ENCODE measurements at regions not wholly inside any gene's neighbourhood (a gene's known extent, or its start where the extent isn't known, plus 50 kb on each side); places are given as distances from the start of the nearest gene placed in this dataset.
"Not testable (repeated sequence)": the region's sequence is repeated elsewhere in the genome, so short reads cannot be mapped to it uniquely, and the experiment has no call there.

DNA sequence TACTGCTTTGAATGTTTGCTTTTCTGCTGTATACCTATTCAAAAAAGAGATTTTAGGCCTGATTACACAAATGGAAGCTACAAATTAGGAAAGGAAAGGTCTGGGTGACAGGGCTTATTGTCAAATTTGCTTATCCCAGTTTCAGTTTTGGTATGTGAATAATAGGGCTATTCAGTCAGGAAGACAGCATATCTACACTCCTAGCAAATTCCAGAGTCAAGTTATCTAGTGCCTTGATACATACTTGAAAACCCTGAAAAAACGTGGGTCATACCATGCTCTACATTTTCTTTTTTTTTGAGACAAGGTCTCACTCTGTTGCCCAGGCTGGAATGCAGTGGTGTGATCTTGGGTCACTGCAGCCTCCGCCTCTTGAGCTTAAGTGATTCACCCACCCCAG, 59.2 kb upstream of the CCDC180 start:
- DNase-seq (ENCODE audit: extremely low spot score); H3K27ac ChIP-seq (ENCODE audit: low read depth); H3K4me1 ChIP-seq (ENCODE audit: insufficient read depth); H3K4me3 ChIP-seq (ENCODE audit: low read depth, low read length); H3K36me3 ChIP-seq (ENCODE audit: insufficient read depth): not testable (repeated sequence)
- WGBS = 77% methylated on average over 2 of the region's 2 CpGs

DNA sequence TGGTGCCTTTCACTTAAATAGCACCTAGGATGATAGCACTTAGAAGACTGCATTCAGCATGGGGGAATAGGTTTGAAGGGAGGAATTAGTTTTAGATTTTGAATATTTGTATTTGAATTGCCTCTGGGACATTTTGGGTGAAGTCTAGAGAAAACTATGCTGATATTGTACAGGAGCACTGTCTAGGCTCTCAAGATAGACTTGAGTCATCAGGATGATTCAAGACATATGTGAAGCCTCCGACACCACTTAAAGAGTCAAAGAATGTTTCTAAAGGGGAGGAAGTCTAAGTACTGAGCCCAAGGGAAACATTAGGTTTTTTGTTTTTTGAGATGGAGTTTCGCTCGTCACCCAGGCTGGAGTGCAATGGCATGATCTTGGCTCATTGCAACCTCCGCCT, 63.9 kb upstream of the CCDC180 start:
- H3K4me1 ChIP-seq (ENCODE audit: insufficient read depth) = no peaks in the 10 kb centered on the region
- no peak overlapping the region for H3K27ac ChIP-seq (ENCODE audit: low read depth)
- WGBS = 91% methylated on average over 4 of the region's 4 CpGs
- H3K4me3 ChIP-seq (ENCODE audit: low read depth, low read length) = no peak overlapping the region
- no peaks in the 10 kb centered on the region for H3K36me3 ChIP-seq (ENCODE audit: insufficient read depth)
- DNase-seq (ENCODE audit: extremely low spot score) = no peak

DNA sequence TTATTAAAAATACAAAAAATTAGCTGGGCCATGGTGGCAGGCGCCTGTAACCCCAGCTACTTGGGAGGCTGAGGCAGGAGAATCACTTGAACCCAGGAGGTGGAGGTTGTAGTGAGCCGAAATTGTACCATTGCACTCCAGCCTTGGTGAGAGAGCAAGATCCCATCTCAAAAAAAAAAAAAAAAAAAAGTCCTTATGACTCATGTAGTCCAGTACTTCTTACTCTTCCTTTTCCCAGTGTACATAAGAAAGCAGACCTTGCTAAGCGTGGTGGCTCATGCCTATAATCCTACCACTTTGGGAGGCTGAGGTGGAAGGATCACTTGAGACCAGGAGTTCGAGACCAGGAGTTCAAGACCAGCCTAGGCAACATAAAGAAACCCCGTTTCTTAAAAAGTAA, 66.0 kb upstream of the CCDC180 start:
- not testable (repeated sequence) for H3K27ac ChIP-seq (ENCODE audit: low read depth); H3K4me1 ChIP-seq (ENCODE audit: insufficient read depth); H3K36me3 ChIP-seq (ENCODE audit: insufficient read depth); DNase-seq (ENCODE audit: extremely low spot score); H3K4me3 ChIP-seq (ENCODE audit: low read depth, low read length)
- 83% methylated on average over 5 of the region's 5 CpGs for WGBS

DNA sequence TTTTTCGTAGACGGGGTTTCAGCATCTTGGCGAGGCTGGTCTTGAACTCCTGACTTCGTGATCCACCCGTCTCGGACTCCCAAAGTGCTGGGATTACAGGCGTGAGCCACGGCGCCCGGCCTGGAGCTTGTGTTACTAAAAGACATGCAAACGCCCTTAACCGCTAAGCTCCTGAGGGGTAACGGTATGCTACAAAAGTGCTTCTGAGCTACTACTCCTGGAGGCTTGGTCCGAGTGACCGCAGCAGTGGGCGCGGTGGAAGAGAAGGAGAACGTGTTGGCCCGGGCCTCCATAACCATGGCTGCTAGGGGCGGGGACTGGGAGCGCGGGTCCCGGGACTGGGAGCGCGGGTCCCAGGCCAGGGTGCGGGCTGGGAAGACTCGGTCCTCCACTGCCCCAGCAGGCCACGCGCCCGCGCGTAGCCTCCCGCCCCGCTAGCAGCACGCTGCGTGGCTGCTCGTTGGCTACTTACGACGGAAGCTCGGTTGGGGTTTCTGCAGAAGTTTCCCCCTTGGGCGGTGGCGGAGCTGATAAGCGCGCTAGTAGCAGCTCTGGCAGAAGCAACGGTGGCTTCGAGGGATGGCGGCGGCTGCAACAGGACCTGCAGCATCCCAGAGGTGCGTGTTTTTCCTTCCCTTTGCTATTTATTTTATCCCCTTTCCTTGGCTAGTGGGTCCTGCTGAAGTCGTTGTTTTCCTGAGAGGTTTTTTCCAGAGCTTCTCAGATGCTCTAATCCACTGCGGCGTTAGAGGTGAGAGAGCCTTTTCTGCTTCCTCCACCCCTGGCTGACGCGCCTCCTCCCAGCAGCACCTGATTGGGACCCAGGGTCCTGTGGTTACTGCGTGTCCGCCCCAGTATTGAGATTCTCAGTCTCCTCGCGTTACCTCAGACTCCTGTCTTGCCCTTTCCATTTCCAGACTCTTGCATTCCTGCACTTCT, 69.2 kb upstream of the CCDC180 start:
- WGBS = 1% methylated on average over 58 of the region's 58 CpGs
- H3K4me1 ChIP-seq (ENCODE audit: insufficient read depth) = no peaks in the 10 kb centered on the region
- no peak overlapping the region for H3K27ac ChIP-seq (ENCODE audit: low read depth)
- no peaks in the 10 kb centered on the region for H3K36me3 ChIP-seq (ENCODE audit: insufficient read depth)
- peak; percentile 48 for DNase-seq (ENCODE audit: extremely low spot score)
- H3K4me3 ChIP-seq (ENCODE audit: low read depth, low read length) = peak overlapping the region; percentile 48

DNA sequence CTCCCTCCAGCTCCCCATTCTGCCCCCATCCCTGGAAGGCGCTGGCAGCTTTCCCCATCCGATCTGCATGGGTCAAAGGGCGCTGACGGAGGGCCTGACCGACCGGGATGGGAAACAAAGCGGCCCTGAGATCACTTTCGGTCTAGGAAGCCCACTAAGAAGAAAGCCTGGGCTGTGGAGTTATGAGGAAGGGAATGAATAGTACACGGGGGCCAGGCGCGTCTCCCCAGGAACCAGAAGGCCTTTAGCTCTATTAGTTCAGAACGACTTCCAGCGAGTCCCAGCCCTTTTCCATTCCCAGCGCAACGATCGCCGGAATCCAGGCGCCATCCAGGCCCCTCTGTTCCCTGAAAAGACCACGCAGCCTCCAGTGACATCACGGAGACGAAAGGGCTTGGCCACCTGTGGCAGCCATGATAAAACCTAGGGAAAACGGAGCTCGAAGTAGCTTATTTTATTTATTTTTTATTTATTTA, 70.1 kb upstream of the CCDC180 start:
- Histone ChIP-seq H3K4me3 (ENCODE audit: low read depth, low read length) (no peak overlapping the region), H3K27ac (ENCODE audit: low read depth) (no peak overlapping the region), H3K36me3 (ENCODE audit: insufficient read depth) (no peaks in the 10 kb centered on the region), H3K4me1 (ENCODE audit: insufficient read depth) (no peaks in the 10 kb centered on the region)
- no peak for DNase-seq (ENCODE audit: extremely low spot score)
- WGBS = 58% methylated on average over 23 of the region's 23 CpGs

DNA sequence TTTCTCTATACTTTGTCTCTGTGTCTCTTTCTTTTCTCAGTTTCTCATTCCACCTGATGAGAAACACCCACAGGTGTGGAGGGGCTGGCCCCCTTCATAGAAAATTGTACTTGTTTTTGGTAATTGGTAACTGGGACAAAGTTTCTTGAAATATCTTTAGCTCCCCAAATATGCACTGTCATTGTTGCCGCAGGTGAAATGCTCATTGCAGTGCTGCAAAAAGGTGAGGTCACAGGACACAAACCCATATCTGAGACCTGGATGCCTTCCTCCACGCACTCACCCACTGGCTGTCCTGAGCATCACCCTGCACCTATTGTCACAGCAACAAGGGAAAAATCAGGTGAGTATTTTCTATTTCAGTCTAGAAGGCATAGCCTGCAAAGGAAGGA, 74.5 kb upstream of the CCDC180 start:
- H3K36me3 ChIP-seq (ENCODE audit: insufficient read depth); H3K27ac ChIP-seq (ENCODE audit: low read depth); H3K4me3 ChIP-seq (ENCODE audit: low read depth, low read length); DNase-seq (ENCODE audit: extremely low spot score); H3K4me1 ChIP-seq (ENCODE audit: insufficient read depth): not testable (repeated sequence)
- WGBS = 93% methylated on average over 2 of the region's 2 CpGs

DNA sequence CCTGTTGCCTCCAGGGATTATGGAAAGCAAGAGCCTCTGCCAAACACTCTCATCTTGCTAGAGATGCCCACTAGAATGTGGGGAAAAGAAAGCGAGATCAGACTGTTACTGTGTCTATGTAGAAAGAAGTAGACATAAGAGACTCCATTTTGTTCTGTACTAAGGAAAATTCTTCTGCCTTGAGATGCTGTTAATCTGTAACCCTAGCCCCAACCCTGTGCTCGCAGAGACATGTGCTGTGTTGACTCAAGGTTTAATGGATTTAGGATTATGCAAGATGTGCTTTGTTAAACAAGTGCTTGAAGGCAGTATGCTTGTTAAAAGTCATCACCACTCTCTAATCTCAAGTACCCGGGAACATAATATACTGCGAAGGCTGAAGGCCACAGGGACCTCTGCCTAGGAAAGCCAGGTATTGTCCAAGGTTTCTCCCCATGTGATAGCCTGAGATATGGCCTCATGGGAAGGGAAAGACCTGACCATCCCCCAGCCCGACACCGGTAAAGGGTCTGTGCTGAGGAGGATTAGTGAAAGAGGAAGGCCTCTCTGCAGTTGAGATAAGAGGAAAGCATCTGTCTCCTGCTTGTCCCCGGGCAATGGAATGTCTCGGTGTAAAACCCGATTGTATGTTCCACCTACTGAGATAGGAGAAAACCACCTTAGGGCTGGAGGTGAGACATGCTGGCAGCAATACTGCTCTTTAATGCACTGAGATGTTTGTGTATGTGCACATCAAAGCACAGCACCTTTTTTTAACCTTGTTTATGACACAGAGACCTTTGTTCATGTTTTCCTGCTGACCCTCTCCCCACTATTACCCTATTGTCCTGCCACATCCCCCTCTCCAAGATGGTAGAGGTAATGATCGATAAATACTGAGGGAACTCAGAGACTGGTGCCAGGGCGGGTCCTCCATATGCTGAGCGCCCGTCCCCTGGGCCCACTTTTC, 75.1 kb upstream of the CCDC180 start:
- not testable (repeated sequence) for H3K27ac ChIP-seq (ENCODE audit: low read depth); H3K4me1 ChIP-seq (ENCODE audit: insufficient read depth); H3K4me3 ChIP-seq (ENCODE audit: low read depth, low read length); H3K36me3 ChIP-seq (ENCODE audit: insufficient read depth); DNase-seq (ENCODE audit: extremely low spot score)
- 77% methylated on average over 13 of the region's 13 CpGs for WGBS

DNA sequence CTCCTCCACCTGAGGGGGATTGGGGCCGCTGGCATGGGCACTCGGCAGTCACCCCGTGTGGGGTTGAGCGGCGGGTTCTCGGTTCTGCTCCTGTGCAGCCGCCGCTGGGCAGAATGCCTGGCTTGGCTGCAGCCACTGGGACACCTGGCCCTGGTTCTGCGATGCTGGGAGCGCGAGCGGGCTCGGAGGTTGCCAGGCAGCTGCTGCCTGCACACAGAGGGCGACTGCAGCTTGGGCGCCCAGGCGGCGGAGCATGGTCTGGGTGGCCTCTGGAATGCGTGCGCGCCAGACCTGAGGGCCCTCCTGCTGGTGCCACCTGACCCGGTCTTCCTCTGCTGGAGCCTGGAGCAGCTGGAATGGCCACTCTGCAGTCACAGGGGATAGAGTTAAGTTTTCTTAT, 85.1 kb upstream of the CCDC180 start:
- H3K36me3 ChIP-seq (ENCODE audit: insufficient read depth); DNase-seq (ENCODE audit: extremely low spot score); H3K4me1 ChIP-seq (ENCODE audit: insufficient read depth); H3K4me3 ChIP-seq (ENCODE audit: low read depth, low read length); H3K27ac ChIP-seq (ENCODE audit: low read depth): not testable (repeated sequence)
- WGBS = 9% methylated on average over 21 of the region's 21 CpGs

DNA sequence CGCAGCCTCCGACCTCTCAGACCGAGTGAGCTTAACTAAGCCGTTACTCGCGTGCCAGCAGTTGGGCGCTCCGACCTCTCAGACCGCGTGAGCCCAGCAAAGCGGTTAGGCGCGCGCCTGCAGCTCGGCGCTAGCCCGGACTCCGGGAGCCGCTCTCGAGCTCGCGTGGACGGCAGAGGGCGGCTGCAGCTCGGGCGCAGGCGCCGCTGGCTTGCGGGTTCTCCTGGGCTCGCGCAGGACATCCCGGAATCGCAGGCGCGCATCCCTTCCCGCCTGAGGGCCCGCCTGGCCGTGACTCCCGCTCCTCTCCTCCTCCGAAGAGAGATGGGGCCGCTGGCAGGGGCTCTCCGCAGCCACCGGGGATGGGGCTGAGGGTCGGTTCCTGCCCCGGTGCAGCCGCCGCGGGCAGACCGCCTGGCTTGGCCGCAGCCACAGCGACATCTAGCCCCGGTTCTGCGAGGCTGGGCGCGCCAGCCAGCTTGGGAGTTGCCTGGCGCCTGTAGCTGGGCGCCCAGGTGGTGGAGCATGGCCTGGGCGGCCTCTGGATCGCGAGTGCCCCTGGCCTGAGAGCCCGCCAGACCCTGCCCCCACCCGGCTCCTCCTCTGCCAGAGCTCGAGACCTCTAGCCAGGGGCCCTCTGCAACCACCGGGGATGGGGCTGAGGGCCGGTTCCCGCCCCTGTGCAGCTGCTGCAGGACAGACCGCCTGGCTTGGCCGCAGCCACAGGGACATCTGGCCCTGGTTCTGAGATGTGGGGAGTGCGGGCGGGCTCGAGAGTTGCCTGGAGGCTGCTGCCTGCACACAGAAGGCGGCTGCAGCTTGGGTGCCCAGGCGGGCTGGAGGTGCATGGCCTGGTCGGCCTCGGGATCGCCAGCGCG, 85.7 kb upstream of the CCDC180 start:
- H3K36me3 ChIP-seq (ENCODE audit: insufficient read depth); H3K4me1 ChIP-seq (ENCODE audit: insufficient read depth); H3K4me3 ChIP-seq (ENCODE audit: low read depth, low read length); H3K27ac ChIP-seq (ENCODE audit: low read depth): not testable (repeated sequence)
- 1% methylated on average over 78 of the region's 78 CpGs for WGBS
- peak; percentile 11 for DNase-seq (ENCODE audit: extremely low spot score)

DNA sequence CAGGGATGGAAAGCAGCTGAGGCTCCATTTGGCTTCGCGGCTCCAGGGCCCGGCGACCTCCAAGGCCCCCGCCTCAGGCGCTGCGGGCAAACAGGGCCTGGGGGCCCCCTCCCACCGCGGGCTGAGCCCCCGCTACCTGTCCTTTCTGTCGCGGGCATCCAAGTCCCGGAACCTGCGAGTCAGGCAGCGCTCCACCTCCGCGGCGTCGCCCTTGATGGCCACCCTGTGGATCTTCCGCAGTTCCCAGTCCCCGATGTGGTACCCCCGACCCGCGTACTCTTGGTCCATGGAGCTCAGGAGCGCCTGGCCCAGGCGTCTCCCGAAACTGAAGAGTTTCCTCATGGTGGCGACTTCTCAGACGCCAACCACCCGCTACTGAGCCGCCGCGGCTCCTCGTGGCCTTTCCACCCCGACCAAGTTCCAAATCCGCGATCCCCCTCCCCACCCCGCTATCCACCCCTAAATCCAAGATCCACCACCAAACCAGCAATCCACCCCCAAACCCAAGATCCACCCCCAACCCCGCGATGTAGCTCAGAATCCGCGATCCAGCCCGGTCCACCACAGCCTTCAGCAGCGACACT, 86.5 kb upstream of the CCDC180 start:
- no peaks in the 10 kb centered on the region for H3K36me3 ChIP-seq (ENCODE audit: insufficient read depth)
- no peaks in the 10 kb centered on the region for H3K4me1 ChIP-seq (ENCODE audit: insufficient read depth)
- H3K27ac ChIP-seq (ENCODE audit: low read depth) = no peak overlapping the region
- no peak for DNase-seq (ENCODE audit: extremely low spot score)
- H3K4me3 ChIP-seq (ENCODE audit: low read depth, low read length) = no peak overlapping the region
- WGBS = 2% methylated on average over 44 of the region's 44 CpGs

DNA sequence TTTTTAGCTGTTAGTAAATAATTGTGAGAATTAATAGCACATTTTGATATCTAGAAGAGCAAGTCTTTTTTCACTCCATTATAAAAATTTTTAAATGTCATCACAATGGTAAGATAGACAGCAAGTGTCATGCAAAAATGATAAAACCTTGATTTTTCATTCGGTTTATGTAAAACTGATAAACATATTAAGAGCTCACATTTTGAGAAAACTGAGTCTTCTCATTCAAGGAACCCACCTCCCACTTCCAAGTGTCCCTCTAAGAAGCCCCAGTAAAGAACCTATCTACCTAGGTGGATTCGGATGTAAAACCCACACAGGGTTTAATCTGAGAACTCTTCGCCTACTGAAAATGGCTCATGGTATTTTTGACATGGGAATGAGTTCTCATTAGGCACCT, 87.1 kb upstream of the CCDC180 start:
- H3K27ac ChIP-seq (ENCODE audit: low read depth); H3K4me1 ChIP-seq (ENCODE audit: insufficient read depth); H3K36me3 ChIP-seq (ENCODE audit: insufficient read depth); H3K4me3 ChIP-seq (ENCODE audit: low read depth, low read length); DNase-seq (ENCODE audit: extremely low spot score): not testable (repeated sequence)
- WGBS = 11% methylated on average over 3 of the region's 3 CpGs

DNA sequence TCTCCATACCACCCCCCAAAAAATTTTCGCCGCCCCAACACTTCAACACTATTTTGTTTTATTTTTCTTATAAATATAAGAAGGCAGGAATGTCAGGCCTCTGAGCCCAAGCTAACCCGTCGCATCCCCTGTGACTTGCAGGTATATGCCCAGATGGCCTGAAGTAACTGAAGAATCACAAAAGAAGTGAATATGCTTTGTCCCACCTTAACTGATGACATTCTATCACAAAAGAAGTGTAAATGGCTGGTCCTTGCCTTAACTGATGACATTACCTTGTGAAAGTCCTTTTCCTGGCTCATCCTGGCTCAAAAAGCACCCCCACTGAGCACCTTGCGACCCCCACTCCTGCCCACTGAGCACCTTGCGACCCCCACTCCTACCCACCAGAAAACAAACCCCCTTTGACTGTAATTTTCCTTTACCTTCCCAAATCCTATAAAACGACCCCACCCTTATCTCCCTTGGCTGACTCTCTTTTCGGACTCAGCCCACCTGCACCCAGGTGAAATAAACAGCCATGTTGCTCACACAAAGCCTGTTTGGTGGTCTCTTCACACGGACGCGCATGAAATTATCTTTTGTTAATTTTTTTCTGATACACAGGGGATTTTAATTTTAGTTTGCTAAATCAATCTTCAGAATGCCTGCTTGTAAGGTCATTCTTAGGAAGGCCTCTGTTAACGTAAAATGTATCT, 87.9 kb upstream of the CCDC180 start:
- H3K4me1 ChIP-seq (ENCODE audit: insufficient read depth); H3K4me3 ChIP-seq (ENCODE audit: low read depth, low read length); H3K36me3 ChIP-seq (ENCODE audit: insufficient read depth); DNase-seq (ENCODE audit: extremely low spot score); H3K27ac ChIP-seq (ENCODE audit: low read depth): not testable (repeated sequence)
- WGBS = 32% methylated on average over 12 of the region's 12 CpGs

All from urinary bladder (tissue), 3 donors.